C4-2B (cell line): ENCODE measurements at regions not wholly inside any gene's neighbourhood (a gene's known extent, or its start where the extent isn't known, plus 50 kb on each side); places are given as distances from the start of the nearest gene placed in this dataset.
A peak's percentile ranks its signal among the peaks of the same experiment; 100 is the strongest.
"Not testable (repeated sequence)": the region's sequence is repeated elsewhere in the genome, so short reads cannot be mapped to it uniquely, and the experiment has no call there.

ENCODE experiments used
- H3K27ac ChIP-seq: fragments of 450-650 bp; 2 replicates; pipeline ENCODE4 v1.5.1; 2017
- ZFX ChIP-seq: fragments of 450-650 bp; IDR thresholded peaks from 2 replicates; pipeline ENCODE4 v1.6.1; 2017
- TF ChIP-seq, protein P1 (sequence below): fragments of 450-650 bp; conservative IDR thresholded peaks from 2 replicates; pipeline ENCODE4 v1.5.1; 2017; ENCODE audit warnings: mild to moderate bottlenecking

DNA sequence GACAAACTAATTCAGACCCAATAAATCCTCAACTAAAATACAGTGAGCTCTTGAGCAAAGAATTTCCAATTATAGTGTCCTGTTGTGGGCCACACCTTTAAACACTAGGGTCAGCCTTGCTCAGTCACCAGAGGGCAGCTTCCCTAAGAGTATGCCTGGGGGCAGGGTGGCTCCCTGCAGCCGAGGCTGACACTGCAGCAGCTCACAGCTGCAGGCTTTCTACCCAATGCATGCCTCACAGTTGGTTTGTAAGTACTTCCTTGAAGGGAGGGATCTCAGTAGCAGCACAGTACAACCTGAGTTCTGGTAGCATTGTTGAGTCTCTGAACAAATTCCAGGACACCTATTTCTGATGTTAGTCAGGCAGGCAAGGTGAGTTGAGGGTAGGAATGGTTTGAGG, 335.6 kb downstream of the TUSC7 start:
- H3K27ac ChIP-seq, result peak overlapping the region; percentile 43
- TF ChIP-seq, protein P1, sequence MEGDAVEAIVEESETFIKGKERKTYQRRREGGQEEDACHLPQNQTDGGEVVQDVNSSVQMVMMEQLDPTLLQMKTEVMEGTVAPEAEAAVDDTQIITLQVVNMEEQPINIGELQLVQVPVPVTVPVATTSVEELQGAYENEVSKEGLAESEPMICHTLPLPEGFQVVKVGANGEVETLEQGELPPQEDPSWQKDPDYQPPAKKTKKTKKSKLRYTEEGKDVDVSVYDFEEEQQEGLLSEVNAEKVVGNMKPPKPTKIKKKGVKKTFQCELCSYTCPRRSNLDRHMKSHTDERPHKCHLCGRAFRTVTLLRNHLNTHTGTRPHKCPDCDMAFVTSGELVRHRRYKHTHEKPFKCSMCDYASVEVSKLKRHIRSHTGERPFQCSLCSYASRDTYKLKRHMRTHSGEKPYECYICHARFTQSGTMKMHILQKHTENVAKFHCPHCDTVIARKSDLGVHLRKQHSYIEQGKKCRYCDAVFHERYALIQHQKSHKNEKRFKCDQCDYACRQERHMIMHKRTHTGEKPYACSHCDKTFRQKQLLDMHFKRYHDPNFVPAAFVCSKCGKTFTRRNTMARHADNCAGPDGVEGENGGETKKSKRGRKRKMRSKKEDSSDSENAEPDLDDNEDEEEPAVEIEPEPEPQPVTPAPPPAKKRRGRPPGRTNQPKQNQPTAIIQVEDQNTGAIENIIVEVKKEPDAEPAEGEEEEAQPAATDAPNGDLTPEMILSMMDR, result peak; percentile 7; the same call in 1 of the 2 replicates
- TF ChIP-seq ZFX, result no peak

DNA sequence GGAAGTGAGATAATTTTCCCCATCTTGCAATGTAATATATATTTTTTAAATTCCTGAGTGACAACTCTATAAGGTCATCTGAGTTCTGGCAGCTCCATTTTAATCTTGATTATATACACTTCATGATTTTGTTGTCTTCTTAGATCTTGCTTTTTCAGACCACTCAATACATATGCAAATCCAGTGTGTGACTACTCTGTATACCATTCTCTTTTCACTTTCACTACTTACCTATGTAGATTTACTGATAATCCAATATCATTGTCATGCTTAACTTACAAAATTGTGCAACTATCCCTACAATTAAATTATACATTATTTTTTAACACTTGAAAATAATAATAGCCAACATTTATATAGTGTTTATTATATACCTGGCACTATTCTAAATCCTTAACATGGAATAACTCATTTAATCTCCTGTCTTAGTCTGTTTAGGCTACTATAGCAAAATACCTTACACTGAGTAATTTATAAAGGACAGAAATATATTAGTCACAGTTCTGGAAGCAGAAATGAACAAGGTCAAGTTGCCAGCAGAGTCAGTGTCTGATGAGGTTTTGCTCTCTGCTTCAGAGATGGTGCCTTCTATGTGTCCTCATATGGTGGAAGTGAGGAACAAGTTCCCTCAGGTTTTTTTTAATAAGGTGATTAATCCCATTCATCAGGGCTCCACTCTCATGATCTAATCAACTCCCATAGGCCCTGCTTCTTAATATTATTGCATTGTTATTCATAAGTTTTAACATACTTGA, 338.5 kb downstream of the TUSC7 start:
- no peak overlapping the region for H3K27ac ChIP-seq
- TF ChIP-seq, protein P1, result no peak
- TF ChIP-seq ZFX, result no peak

DNA sequence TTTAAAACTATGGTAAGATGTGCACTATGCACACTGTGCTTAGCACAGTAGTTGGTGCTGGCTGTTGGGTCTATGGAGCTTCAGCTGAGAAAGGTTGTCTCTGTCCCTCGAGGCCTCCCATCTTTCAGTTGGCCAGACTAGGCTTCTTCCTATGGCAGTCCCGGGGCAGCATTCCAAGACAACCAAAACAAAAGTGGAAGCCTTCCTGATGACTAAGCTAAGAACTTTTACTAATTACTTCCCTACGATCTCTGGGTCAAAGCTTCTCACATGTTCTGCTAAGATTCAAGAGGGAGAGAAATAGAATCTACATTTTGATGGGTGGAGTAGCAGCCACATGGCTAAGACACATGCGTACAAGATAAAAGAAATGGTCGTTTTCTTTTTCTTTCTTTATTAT, 342.8 kb downstream of the TUSC7 start:
- H3K27ac ChIP-seq, result no peak overlapping the region
- TF ChIP-seq, protein P1, result no peak
- no peak for TF ChIP-seq ZFX

DNA sequence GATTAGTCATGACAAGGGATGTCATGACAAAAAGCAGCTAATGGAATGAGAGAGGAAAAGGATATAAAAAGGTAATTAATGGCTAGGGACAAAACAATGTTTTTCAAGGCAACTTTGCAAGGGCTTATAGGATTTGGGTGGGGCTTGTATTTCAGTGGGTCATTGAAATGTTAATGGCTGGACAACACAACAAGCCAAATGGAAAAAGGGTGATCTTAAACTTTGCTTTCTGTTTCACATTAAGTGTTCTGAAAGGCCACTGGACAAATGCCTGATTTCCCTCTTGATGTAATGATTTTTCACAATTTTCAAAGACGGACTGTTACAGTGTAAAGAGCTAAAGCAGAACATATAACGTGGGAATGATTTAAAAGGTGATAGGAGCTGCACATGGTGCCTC, 345.0 kb downstream of the TUSC7 start:
- H3K27ac ChIP-seq, result no peak overlapping the region
- TF ChIP-seq, protein P1, result no peak
- TF ChIP-seq ZFX, result no peak

DNA sequence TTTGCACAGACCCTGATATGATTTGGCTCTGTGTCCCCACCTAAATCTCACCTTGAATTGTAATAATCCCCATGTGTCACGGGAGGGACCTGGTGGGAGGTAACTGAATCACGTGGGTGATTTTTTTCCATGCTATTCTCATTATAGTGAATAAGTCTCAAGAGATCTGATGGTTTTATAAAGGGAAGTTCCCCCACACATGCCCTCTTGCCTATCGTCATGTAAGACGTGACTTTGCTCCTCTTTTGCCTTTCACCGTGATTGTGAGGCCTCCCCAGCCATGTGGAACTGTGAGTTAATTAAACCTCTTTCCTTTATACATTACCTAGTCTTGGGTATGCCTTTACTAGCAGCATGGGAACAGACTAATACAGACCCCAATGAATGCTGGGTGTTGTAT, 347.4 kb downstream of the TUSC7 start:
- H3K27ac ChIP-seq, result not testable (repeated sequence)

DNA sequence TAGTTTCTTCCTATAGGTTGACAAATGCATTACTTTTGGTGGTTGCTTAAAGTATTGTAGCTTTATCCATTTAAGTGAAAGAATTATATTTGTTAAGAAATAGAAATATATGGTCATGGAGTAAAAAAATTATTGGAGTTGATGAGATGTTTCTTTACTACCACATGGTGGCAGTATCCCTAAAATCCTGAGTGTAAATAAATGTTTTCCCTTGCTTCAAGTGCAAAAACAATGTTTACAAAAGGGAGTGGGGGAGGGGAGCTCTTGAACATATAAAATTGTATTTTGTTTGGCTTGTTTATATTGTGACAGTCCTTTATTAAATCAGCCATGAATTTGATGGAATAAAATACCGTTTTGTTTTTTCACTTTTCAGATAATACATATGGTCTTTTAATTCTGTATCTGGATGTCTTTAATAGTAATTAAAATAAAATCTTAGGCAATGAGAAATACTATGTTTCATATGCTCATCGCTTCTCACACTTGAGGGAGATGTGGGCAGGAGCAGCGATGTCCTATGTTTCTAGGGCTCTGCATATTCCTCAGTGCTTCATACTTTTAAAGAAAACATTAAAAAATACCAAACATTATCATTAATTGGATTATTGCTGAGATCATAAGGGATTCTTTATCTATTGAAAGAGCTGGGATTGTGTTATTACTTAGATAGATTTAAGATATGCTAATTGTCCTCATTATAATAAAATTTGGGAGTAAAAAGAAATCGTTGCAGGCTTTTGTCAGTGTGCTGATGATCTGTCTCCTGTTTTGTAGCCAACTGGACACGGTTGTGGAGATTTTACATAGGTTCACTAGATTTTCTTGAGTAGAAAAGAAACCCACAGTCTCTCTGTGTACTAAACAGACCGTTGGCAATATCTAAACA, 349.7 kb downstream of the TUSC7 start:
- TF ChIP-seq ZFX, result no peak
- TF ChIP-seq, protein P1, result peak; percentile 81

DNA sequence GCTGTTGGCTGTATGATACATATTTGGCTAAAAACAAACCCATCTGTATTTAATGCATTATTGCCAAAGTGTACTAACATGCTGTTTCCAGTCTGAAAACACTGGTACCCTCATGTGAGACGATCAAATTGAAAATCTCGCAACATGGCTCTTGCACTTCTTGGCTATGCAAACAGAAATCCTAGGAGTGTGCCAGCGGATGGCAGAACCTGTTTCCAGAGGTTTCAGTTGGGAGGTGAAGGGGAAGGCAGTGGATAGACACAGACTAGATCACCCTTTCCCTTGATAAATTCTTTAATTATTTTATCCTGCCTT, 350.3 kb downstream of the TUSC7 start:
- TF ChIP-seq, protein P1, result no peak

More for the DNA sequence above, 349.7 kb downstream of the TUSC7 start:
- H3K27ac ChIP-seq, result no peak overlapping the region

More for the DNA sequence above, 350.3 kb downstream of the TUSC7 start:
- no peak overlapping the region for H3K27ac ChIP-seq
